A549 (cell line): ENCODE measurements at regions not wholly inside any gene's neighbourhood (a gene's known extent, or its start where the extent isn't known, plus 50 kb on each side); places are given as distances from the start of the nearest gene placed in this dataset.

Source experiments
- ATAC-seq, 2 experiments: fragments of 200-7000 bp in 1 of 2; fragments of >200 bp in 1 of 2; cut with Nextera tagmentation in 1 of 2; cut with Tn5 transposase in 1 of 2; 3 replicates each; pipeline versions ENCODE4 v1.8.0 to v1.9.1; 2018 to 2020; ENCODE audit warnings: mild to moderate bottlenecking in 1 of 2, moderate library complexity in 1 of 2
- CTCF ChIA-PET: fragments of 300-600 bp; sonication (Branson Sonifier 250); formaldehyde crosslinking; extraction: SDS; loops from one replicate; lab custom pipeline; 2021; ENCODE audit warnings: antibody characterized with exemption, inconsistent platforms; lab: Yijun Ruan, JAX
- POLR2A ChIA-PET: fragments of 350-600 bp; formaldehyde crosslinking; extraction: SDS; loops from one replicate; lab custom pipeline; 2021; ENCODE audit warnings: antibody characterized with exemption, inconsistent platforms; lab: Yijun Ruan, JAX
- DNase-seq, 2 experiments: peaks; one replicate each; pipeline versions ENCODE4 v3.0.0 to v3.0.0-alpha.2; 2011 to 2016; ENCODE audit warnings: low read depth in 1 of 2, low spot score in 1 of 2
- FAIRE-seq: peaks from 2 replicates; lab custom pipeline; 2011; peaks lifted over from hg19 to GRCh38; lab: Jason Lieb, UNC
- H3K27ac ChIP-seq, 2 experiments: fragments of >200 bp; sonication (Bioruptor Twin); formaldehyde crosslinking; 3 replicates each; pipeline ENCODE4 v1.5.1; 2016 to 2017
- H3K4me1 ChIP-seq: fragments of >200 bp; sonication (Bioruptor Twin); formaldehyde crosslinking; 3 replicates; pipeline ENCODE4 v1.6.1; 2016
- H3K4me2 ChIP-seq: fragments of >200 bp; sonication (Bioruptor Twin); formaldehyde crosslinking; 3 replicates; pipeline ENCODE4 v1.6.1; 2016
- H3K4me3 ChIP-seq: fragments of >200 bp; sonication (Bioruptor Twin); formaldehyde crosslinking; 3 replicates; pipeline ENCODE4 v1.5.1; 2016
- H3K9me3 ChIP-seq: fragments of >200 bp; sonication (Bioruptor Twin); formaldehyde crosslinking; 3 replicates; pipeline ENCODE4 v1.6.1; 2016
- ATOH8 ChIP-seq: fragments of 250-450 bp; sonication (Bioruptor Pico); IDR thresholded peaks from 2 replicates; pipeline ENCODE4 v1.5.0; 2020; ENCODE audit warnings: low read depth, mild to moderate bottlenecking, moderate library complexity
- CHD4 ChIP-seq: fragments of 200-600 bp; sonication (generic); IDR thresholded peaks from 2 replicates; pipeline ENCODE4 v1.6.1; 2016; ENCODE audit warnings: antibody characterized with exemption, mild to moderate bottlenecking, borderline replicate concordance
- EHF ChIP-seq: fragments of 250-450 bp; sonication (Bioruptor Pico); IDR thresholded peaks from 2 replicates; pipeline ENCODE4 v1.5.0; 2020; ENCODE audit warnings: mild to moderate bottlenecking
- EHMT2 ChIP-seq: fragments of 200-600 bp; sonication (generic); IDR thresholded peaks from 2 replicates; pipeline ENCODE4 v1.6.1; 2016; ENCODE audit warnings: antibody characterized with exemption, low read depth, mild to moderate bottlenecking, moderate library complexity
- ELK1 ChIP-seq: fragments of 150-350 bp; IDR thresholded peaks from 2 replicates; pipeline ENCODE4 v1.6.1; 2014; ENCODE audit warnings: low read depth, mild to moderate bottlenecking, low read length
- GATA3 ChIP-seq: IDR thresholded peaks from 2 replicates; pipeline ENCODE4 v1.6.1; 2012; ENCODE audit warnings: borderline replicate concordance
- HES2 ChIP-seq: fragments of >200 bp; sonication (Bioruptor Twin); formaldehyde crosslinking; IDR thresholded peaks from 2 replicates; pipeline ENCODE4 v1.6.1; 2016
- HEYL ChIP-seq: fragments of 250-450 bp; sonication (Bioruptor Pico); IDR thresholded peaks from 2 replicates; pipeline ENCODE4 v1.8.0; 2021; ENCODE audit warnings: mild to moderate bottlenecking, moderate library complexity
- HOXB13 ChIP-seq: fragments of 250-450 bp; sonication (Bioruptor Pico); IDR thresholded peaks from 2 replicates; pipeline ENCODE4 v1.5.0; 2020; ENCODE audit warnings: low read depth, mild to moderate bottlenecking, moderate library complexity
- HOXB5 ChIP-seq: fragments of 250-450 bp; sonication (Bioruptor Pico); IDR thresholded peaks from 2 replicates; pipeline ENCODE4 v1.5.0; 2020; ENCODE audit warnings: mild to moderate bottlenecking, moderate library complexity
- KDM1A ChIP-seq: fragments of 200-600 bp; sonication (generic); IDR thresholded peaks from 2 replicates; pipeline ENCODE4 v1.6.1; 2016; ENCODE audit warnings: low read depth, mild to moderate bottlenecking
- MYC ChIP-seq: IDR thresholded peaks from 2 replicates; pipeline ENCODE4 v1.6.1; 2012; ENCODE audit warnings: mild to moderate bottlenecking, inconsistent platforms, low read length, improper control_type of control experiment, borderline replicate concordance
- NFE2L2 ChIP-seq: fragments of 150-350 bp; conservative IDR thresholded peaks from 2 replicates; pipeline ENCODE4 v1.6.1; 2014; ENCODE audit warnings: low read length
- NR3C1 ChIP-seq: fragments of >200 bp; sonication (Bioruptor Twin); formaldehyde crosslinking; IDR thresholded peaks from 3 replicates; pipeline ENCODE4 v1.6.1; 2017
- PBX3 ChIP-seq: IDR thresholded peaks from 2 replicates; pipeline ENCODE4 v1.6.1; 2012
- PHF8 ChIP-seq: fragments of 200-600 bp; sonication (generic); IDR thresholded peaks from 2 replicates; pipeline ENCODE4 v1.6.1; 2016; ENCODE audit warnings: low read depth, mild to moderate bottlenecking, antibody characterized with exemption, moderate library complexity, borderline replicate concordance
- RAD21 ChIP-seq, 2 experiments: fragments of >200 bp in 1 of 2; sonication (Bioruptor Twin) in 1 of 2; formaldehyde crosslinking in 1 of 2; IDR thresholded peaks in 1 of 2; conservative IDR thresholded peaks in 1 of 2; 2 replicates in 1 of 2; 3 replicates in 1 of 2; pipeline ENCODE4 v1.6.1; 2012 to 2018; ENCODE audit warnings: inconsistent platforms in 1 of 2
- RARB ChIP-seq: fragments of 250-450 bp; sonication (Bioruptor Pico); IDR thresholded peaks from 2 replicates; pipeline ENCODE4 v1.8.0; 2021; ENCODE audit warnings: mild to moderate bottlenecking, moderate library complexity
- RNF2 ChIP-seq: fragments of 200-600 bp; sonication (generic); IDR thresholded peaks from 2 replicates; pipeline ENCODE4 v1.6.1; 2016; ENCODE audit warnings: low read depth, mild to moderate bottlenecking, antibody characterized with exemption, moderate library complexity, borderline replicate concordance
- TFCP2L1 ChIP-seq: fragments of 250-450 bp; sonication (Bioruptor Pico); IDR thresholded peaks from 2 replicates; pipeline ENCODE4 v1.5.0; 2021; ENCODE audit warnings: mild to moderate bottlenecking
- TP53 ChIP-seq: fragments of 250-450 bp; sonication (Bioruptor Pico); IDR thresholded peaks from 2 replicates; pipeline ENCODE4 v1.5.0; 2021; ENCODE audit warnings: mild to moderate bottlenecking, moderate library complexity
- ZC3H11A ChIP-seq: fragments of 450-650 bp; IDR thresholded peaks from 2 replicates; pipeline ENCODE4 v1.6.1; 2014; ENCODE audit warnings: antibody characterized with exemption, mild to moderate bottlenecking
- ZNF302 ChIP-seq: fragments of 250-450 bp; sonication (Bioruptor Pico); IDR thresholded peaks from 2 replicates; pipeline ENCODE4 v1.9.0; 2021; ENCODE audit warnings: inconsistent platforms, mild to moderate bottlenecking, moderate library complexity
- WGBS: methylation state at CpG from one replicate; pipeline ENCODE4 v1.1.6; 2017; ENCODE audit errors: missing lambda C conversion rate; 5-methylcytosine and 5-hydroxymethylcytosine counted together

- Histone ChIP-seq H3K4me2 (no peak overlapping the region), H3K4me3 (no peak overlapping the region), H3K9me3 (no peaks in the 10 kb centered on the region), H3K4me1 (no peaks in the 10 kb centered on the region), H3K27ac (no peak overlapping the region)
- FAIRE-seq (no peak), DNase-seq (no peak), ATAC-seq (no peak)
- POLR2A ChIA-PET = no interaction called here
- 43% methylated on average over 4 of the region's 12 CpGs for WGBS
- CTCF ChIA-PET = interaction anchor here (0.6 kb wide), 1 partner anchor 1457 kb away, joined by 3 read pairs; no protein-coding TSS in a partner anchor
- TF ChIP-seq EHMT2 (no peak), KDM1A (no peak), NFE2L2 (no peak), ZC3H11A (no peak), RAD21 (conservative IDR thresholded peaks at IDR 0.05 in 1 of 2, IDR thresholded peaks at IDR 0.05 in 1 of 2) (no peak)
Measured at GRCh38 chr22:48823941-48824340, 1003.7 kb downstream of the BRD1 start.

- WGBS = 35% methylated on average over 8 of the region's 19 CpGs
- TF ChIP-seq ATOH8 (CRISPR knock-in tag) (no peak), NR3C1 (no peak), TFCP2L1 (CRISPR knock-in tag) (no peak), HOXB5 (CRISPR knock-in tag) (no peak), TP53 (CRISPR knock-in tag) (no peak), GATA3 (no peak), EHMT2 (no peak), HOXB13 (CRISPR knock-in tag) (no peak), RNF2 (no peak)
- ATAC-seq = no peak
- H3K4me2 ChIP-seq = no peak overlapping the region
- ChIA-PET CTCF (no interaction called here), POLR2A (no interaction called here)
- H3K9me3 ChIP-seq = no peaks in the 10 kb centered on the region
- H3K4me1 ChIP-seq = no peaks in the 10 kb centered on the region
- no peak for FAIRE-seq
- DNase-seq = no peak
- H3K4me3 ChIP-seq = no peak overlapping the region
- H3K27ac ChIP-seq = no peak overlapping the region
Measured at GRCh38 chr22:48822278-48823233, 1005.1 kb downstream of the BRD1 start.

- FAIRE-seq (no peak), ATAC-seq (no peak), DNase-seq (no peak)
- H3K4me3 ChIP-seq = no peak overlapping the region
- 49% methylated on average over 5 of the region's 10 CpGs for WGBS
- no peak overlapping the region for H3K4me2 ChIP-seq
- CTCF ChIA-PET = no interaction called here
- POLR2A ChIA-PET = no interaction called here
- no peak overlapping the region for H3K27ac ChIP-seq
- no peaks in the 10 kb centered on the region for H3K4me1 ChIP-seq
- H3K9me3 ChIP-seq = no peaks in the 10 kb centered on the region
- TF ChIP-seq RARB (CRISPR knock-in tag) (no peak), EHF (CRISPR knock-in tag) (no peak), ELK1 (no peak), PBX3 (no peak), ZNF302 (CRISPR knock-in tag) (no peak), MYC (no peak), CHD4 (no peak), HOXB13 (CRISPR knock-in tag) (no peak), HEYL (no peak), HOXB5 (CRISPR knock-in tag) (no peak), PHF8 (no peak), HES2 (no peak), NFE2L2 (no peak)
Measured at GRCh38 chr22:48821727-48822126, 1005.9 kb downstream of the BRD1 start.
